PFSK-1 (cell line): ENCODE measurements at regions not wholly inside any gene's neighbourhood (a gene's known extent, or its start where the extent isn't known, plus 50 kb on each side); places are given as distances from the start of the nearest gene placed in this dataset.

Source experiments
- POLR2AphosphoS5 ChIP-seq: IDR thresholded peaks from 2 replicates; pipeline ENCODE4 v1.6.1; 2012; ENCODE audit warnings: low read depth, mild to moderate bottlenecking, control low read depth, low read length, moderate library complexity
- TAF1 ChIP-seq: IDR thresholded peaks from 2 replicates; pipeline ENCODE4 v1.6.1; 2012; ENCODE audit warnings: low read length, control low read depth, borderline replicate concordance; ENCODE audit not compliant: insufficient read depth

- TF ChIP-seq POLR2AphosphoS5 (no peak), TAF1 (no peak)
Measured at GRCh38 chr2:177000715-177001072, 211.9 kb upstream of the HNRNPA3 start.
